Right lobe of liver (tissue), 6 donors: ENCODE measurements at regions not wholly inside any gene's neighbourhood (a gene's known extent, or its start where the extent isn't known, plus 50 kb on each side); places are given as distances from the start of the nearest gene placed in this dataset.

Experiments
- ATAC-seq, 4 donors: fragments of 200-7000 bp; cut with Tn5 transposase; one replicate each; pipeline ENCODE4 v1.9.1; 2020; ENCODE audit warnings: mild to moderate bottlenecking in 4 of 4, moderate library complexity in 4 of 4
- DNase-seq, 3 donors: peaks; one replicate each; pipeline ENCODE4 v3.0.0-alpha.2; 2020
- H3K27ac ChIP-seq, 3 donors: fragments of 200-600 bp; one replicate each; pipeline ENCODE4 v1.8.0; 2022
- H3K27me3 ChIP-seq, 2 donors: fragments of 200-600 bp; one replicate each; pipeline ENCODE4 v1.8.0; 2022
- H3K36me3 ChIP-seq, 4 donors: fragments of 200-600 bp; sonication (generic) in 1 of 4; one replicate each; pipeline versions ENCODE4 v1.5.1 to v1.8.0; 2017 to 2022; ENCODE audit warnings: control low read depth in 1 of 4
- H3K4me1 ChIP-seq, 4 donors: fragments of 200-600 bp; sonication (generic) in 1 of 4; one replicate each; pipeline versions ENCODE4 v1.5.1 to v1.8.0; 2017 to 2022; ENCODE audit warnings: control low read depth in 1 of 4
- H3K4me3 ChIP-seq, 3 donors: fragments of 200-600 bp; one replicate each; pipeline ENCODE4 v1.8.0; 2022
- H3K9me3 ChIP-seq, 4 donors: fragments of 200-600 bp; sonication (generic) in 1 of 4; one replicate each; pipeline versions ENCODE4 v1.5.1 to v1.8.0; 2017 to 2022; ENCODE audit warnings: control low read depth in 1 of 4
- CTCF ChIP-seq, 4 donors: fragments of 200-600 bp in 3 of 4; fragments of 450-650 bp in 1 of 4; IDR thresholded peaks; one replicate each; pipeline versions ENCODE4 v1.5.1 to v1.8.0; 2016 to 2022; ENCODE audit warnings: antibody characterized with exemption in 4 of 4, mild to moderate bottlenecking in 2 of 4
- POLR2A ChIP-seq: fragments of 450-650 bp; IDR thresholded peaks from one replicate; pipeline ENCODE4 v1.6.1; 2017; ENCODE audit warnings: antibody characterized with exemption, mild to moderate bottlenecking
- WGBS: methylation state at CpG from one replicate; pipeline ENCODE4 v1.1.6; 2018; ENCODE audit warnings: low coverage, low lambda C conversion rate; ENCODE audit not compliant: insufficient coverage; ENCODE audit errors: missing lambda C conversion rate; 5-methylcytosine and 5-hydroxymethylcytosine counted together
- intact Hi-C, 2 donors: fragments of 100-400 bp; cut with DNase I; formaldehyde crosslinking; loops; one replicate each; pipeline versions ENCODE4 v1.11.2 to v1.14.1; 2022
- donor health status: DM: no; HTN: yes; CAD: no.
- donor health status: DM: no; HTN: no; CAD: no.
- donor health status: DM: no; HTN: no; CAD: no.
- donor health status: DM: no; HTN: yes; CAD: no.
- donor health status: DM: no; HTN: yes; CAD: no.

GRCh38 chr21:16162953-16163352 is 433.2 kb downstream of the USP25 start:
- WGBS, result 72% methylated on average over 2 of the region's 2 CpGs
- no peak for TF ChIP-seq POLR2A
- no peak for TF ChIP-seq CTCF (IDR thresholded peaks at IDR 0.05)
- ATAC-seq, result peak in 1 of 4 donors; percentile 30
- no peak overlapping the region for H3K27ac ChIP-seq
- no peak overlapping the region for H3K4me3 ChIP-seq
- DNase-seq, result no peak
- no peaks in the 10 kb centered on the region for H3K9me3 ChIP-seq
- intact Hi-C loops, result no loop called here
- H3K36me3 ChIP-seq, result no peaks in the 10 kb centered on the region
- H3K27me3 ChIP-seq, result no peaks in the 10 kb centered on the region
- H3K4me1 ChIP-seq, result no peaks in the 10 kb centered on the region

- H3K27ac ChIP-seq, result no peak overlapping the region
- no peak for ATAC-seq
- TF ChIP-seq POLR2A (no peak), CTCF (IDR thresholded peaks at IDR 0.05) (no peak)
- H3K36me3 ChIP-seq, result no peaks in the 10 kb centered on the region
- intact Hi-C loops, result no loop called here
- no peaks in the 10 kb centered on the region for H3K4me1 ChIP-seq
- no peak for DNase-seq
- H3K9me3 ChIP-seq, result no peaks in the 10 kb centered on the region
- WGBS, result 79% methylated on average over 4 of the region's 4 CpGs
- H3K27me3 ChIP-seq, result no peaks in the 10 kb centered on the region
- no peak overlapping the region for H3K4me3 ChIP-seq
Observed at GRCh38 chr21:16169102-16169511, 439.3 kb downstream of the USP25 start.

- no peak overlapping the region for H3K4me3 ChIP-seq
- H3K27ac ChIP-seq, result no peak overlapping the region
- no peaks in the 10 kb centered on the region for H3K4me1 ChIP-seq
- H3K36me3 ChIP-seq, result no peaks in the 10 kb centered on the region
- no peaks in the 10 kb centered on the region for H3K27me3 ChIP-seq
- ATAC-seq (no peak), DNase-seq (no peak)
- intact Hi-C loops, result no loop called here
- no peaks in the 10 kb centered on the region for H3K9me3 ChIP-seq
- no peak for TF ChIP-seq CTCF (IDR thresholded peaks at IDR 0.05)
- TF ChIP-seq POLR2A, result no peak
- 87% methylated on average over 1 of the region's 1 CpG for WGBS
Observed at GRCh38 chr21:16169779-16170178, 440.0 kb downstream of the USP25 start.

GRCh38 chr21:16176570-16176969 is 446.8 kb downstream of the USP25 start:
- H3K27ac ChIP-seq, result no peak overlapping the region
- H3K4me3 ChIP-seq, result no peak overlapping the region
- no peak for TF ChIP-seq CTCF (IDR thresholded peaks at IDR 0.05)
- no peak for TF ChIP-seq POLR2A
- ATAC-seq, result no peak
- no peaks in the 10 kb centered on the region for H3K4me1 ChIP-seq
- no peak for DNase-seq
- H3K36me3 ChIP-seq, result no peaks in the 10 kb centered on the region
- intact Hi-C loops, result no loop called here
- H3K27me3 ChIP-seq, result no peaks in the 10 kb centered on the region
- no peaks in the 10 kb centered on the region for H3K9me3 ChIP-seq

- Histone ChIP-seq H3K27ac (no peak overlapping the region), H3K9me3 (no peaks in the 10 kb centered on the region), H3K27me3 (no peaks in the 10 kb centered on the region), H3K36me3 (no peaks in the 10 kb centered on the region), H3K4me3 (no peak overlapping the region), H3K4me1 (no peaks in the 10 kb centered on the region)
- no peak for TF ChIP-seq CTCF (IDR thresholded peaks at IDR 0.05)
- no peak for TF ChIP-seq POLR2A
- DNase-seq, result no peak
- 83% methylated on average over 2 of the region's 3 CpGs for WGBS
- intact Hi-C loops, result no loop called here
- ATAC-seq, result no peak
Observed at GRCh38 chr21:16177532-16177931, 447.8 kb downstream of the USP25 start.
